BJ (cell line): ENCODE measurements at regions not wholly inside any gene's neighbourhood (a gene's known extent, or its start where the extent isn't known, plus 50 kb on each side); places are given as distances from the start of the nearest gene placed in this dataset.

Experiments used
- CTCF ChIA-PET: fragments of 350-600 bp; formaldehyde crosslinking; extraction: SDS; loops from one replicate; lab custom pipeline; 2021; ENCODE audit warnings: antibody characterized with exemption, inconsistent platforms; lab: Yijun Ruan, JAX
- POLR2A ChIA-PET: fragments of 300-600 bp; sonication (Branson Sonifier 250); formaldehyde crosslinking; extraction: SDS; loops from one replicate; lab custom pipeline; 2021; ENCODE audit warnings: antibody characterized with exemption; lab: Charles Lee
- DNase-seq: peaks from one replicate; pipeline ENCODE4 v3.0.0-alpha.2; 2011; ENCODE audit warnings: low read depth
- H3K27me3 ChIP-seq: 2 replicates; pipeline ENCODE4 v1.6.0; 2011; ENCODE audit warnings: low read length; ENCODE audit not compliant: control insufficient read depth, insufficient read depth
- H3K36me3 ChIP-seq: 2 replicates; pipeline ENCODE4 v1.5.1; 2011; ENCODE audit warnings: low read length; ENCODE audit not compliant: control insufficient read depth, insufficient read depth
- H3K4me3 ChIP-seq: 2 replicates; pipeline ENCODE4 v1.5.1; 2011; ENCODE audit warnings: low read depth, mild to moderate bottlenecking, control low read depth, low read length
- TF ChIP-seq, protein P1 (sequence below): IDR thresholded peaks from 2 replicates; pipeline ENCODE4 v1.5.1; 2011; ENCODE audit warnings: low read depth, mild to moderate bottlenecking, control low read depth, inconsistent platforms, low read length, moderate library complexity; ENCODE audit not compliant: insufficient read depth

DNA sequence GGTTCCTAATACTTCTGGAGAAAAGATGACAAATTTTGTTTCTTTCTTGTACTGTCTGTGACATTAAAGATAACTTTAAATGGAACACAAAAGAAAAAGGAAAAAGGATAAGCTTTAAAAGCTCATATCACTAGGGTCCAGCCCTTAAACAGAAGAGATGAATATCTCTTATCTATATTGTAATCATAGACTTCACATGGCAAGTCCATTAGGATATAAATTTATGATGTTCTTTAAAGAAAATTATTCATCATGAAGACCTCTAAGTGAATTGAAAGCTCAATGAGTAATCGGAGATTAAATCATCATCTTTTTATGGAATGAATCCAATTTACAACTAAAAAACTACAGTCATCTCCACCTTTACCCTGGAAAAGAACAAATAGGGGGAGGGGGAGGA lies 111.6 kb upstream of the SATB2 start:
- CTCF ChIA-PET = no interaction called here
- TF ChIP-seq, protein P1, sequence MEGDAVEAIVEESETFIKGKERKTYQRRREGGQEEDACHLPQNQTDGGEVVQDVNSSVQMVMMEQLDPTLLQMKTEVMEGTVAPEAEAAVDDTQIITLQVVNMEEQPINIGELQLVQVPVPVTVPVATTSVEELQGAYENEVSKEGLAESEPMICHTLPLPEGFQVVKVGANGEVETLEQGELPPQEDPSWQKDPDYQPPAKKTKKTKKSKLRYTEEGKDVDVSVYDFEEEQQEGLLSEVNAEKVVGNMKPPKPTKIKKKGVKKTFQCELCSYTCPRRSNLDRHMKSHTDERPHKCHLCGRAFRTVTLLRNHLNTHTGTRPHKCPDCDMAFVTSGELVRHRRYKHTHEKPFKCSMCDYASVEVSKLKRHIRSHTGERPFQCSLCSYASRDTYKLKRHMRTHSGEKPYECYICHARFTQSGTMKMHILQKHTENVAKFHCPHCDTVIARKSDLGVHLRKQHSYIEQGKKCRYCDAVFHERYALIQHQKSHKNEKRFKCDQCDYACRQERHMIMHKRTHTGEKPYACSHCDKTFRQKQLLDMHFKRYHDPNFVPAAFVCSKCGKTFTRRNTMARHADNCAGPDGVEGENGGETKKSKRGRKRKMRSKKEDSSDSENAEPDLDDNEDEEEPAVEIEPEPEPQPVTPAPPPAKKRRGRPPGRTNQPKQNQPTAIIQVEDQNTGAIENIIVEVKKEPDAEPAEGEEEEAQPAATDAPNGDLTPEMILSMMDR = no peak
- no peak overlapping the region for H3K4me3 ChIP-seq
- H3K27me3 ChIP-seq = no peaks in the 10 kb centered on the region
- no peak for DNase-seq
- POLR2A ChIA-PET = no interaction called here
- H3K36me3 ChIP-seq = no peaks in the 10 kb centered on the region

DNA sequence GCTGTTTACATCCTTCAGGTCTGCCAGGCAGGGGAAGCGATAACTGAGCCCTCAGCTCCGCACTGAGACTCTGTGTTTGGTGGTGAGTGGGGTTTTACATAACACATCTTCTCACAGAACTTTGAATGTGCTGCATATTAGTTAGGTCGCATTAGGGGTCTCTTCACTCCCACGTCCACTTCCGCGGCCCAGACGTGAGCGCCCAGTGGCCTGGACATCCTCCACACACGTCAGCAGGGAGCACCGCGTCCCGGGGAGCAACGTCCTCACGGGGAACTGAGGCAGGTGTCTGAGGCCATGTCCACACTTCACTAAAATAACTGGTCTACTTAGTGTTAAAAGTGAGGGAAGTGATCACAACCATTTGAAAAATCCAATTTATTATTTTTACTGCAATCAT lies 100.4 kb upstream of the SATB2 start:
- ChIA-PET POLR2A (no interaction called here), CTCF (no interaction called here)
- no peak overlapping the region for H3K4me3 ChIP-seq
- TF ChIP-seq, protein P1 = no peak
- H3K36me3 ChIP-seq = no peaks in the 10 kb centered on the region
- DNase-seq = no peak
- no peaks in the 10 kb centered on the region for H3K27me3 ChIP-seq

DNA sequence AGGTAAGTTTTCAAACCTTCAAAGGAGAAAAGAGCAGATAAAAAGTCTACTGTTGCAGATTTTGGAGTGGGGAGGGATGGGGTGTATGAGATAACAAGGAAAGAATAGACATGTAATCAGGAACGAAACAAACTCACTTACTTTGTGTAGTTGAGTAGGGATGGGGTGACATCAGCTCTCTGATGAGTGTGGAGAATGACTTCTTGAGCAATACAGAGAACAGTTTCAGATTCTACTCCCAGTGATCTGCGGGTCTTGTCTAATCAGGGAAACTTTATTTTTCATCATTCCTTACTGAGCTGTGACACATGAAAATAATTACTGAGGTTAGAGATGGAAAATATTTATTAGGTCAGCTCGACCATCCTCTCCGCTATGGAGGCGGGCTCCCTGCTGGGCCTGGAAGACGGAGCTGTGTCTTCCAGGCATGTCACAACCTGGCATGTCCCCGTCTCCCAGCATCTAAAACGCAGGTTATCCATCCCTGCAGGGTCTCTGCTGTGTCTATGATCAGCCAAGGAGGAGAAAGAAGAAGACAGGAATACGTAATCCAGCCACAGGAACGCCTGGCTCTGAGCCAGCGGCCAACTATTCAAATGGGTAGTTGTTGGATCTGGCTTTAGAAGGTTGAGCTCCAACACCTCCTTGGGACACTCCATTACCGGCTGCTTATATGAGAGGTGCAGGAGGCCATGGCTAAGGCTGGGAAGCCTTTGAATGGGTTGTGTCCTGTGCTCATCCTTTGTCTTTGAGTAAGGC lies 99.0 kb upstream of the SATB2 start:
- DNase-seq = no peak
- H3K27me3 ChIP-seq = no peaks in the 10 kb centered on the region
- ChIA-PET POLR2A (no interaction called here), CTCF (no interaction called here)
- H3K36me3 ChIP-seq = no peaks in the 10 kb centered on the region
- TF ChIP-seq, protein P1 = no peak
- no peak overlapping the region for H3K4me3 ChIP-seq

DNA sequence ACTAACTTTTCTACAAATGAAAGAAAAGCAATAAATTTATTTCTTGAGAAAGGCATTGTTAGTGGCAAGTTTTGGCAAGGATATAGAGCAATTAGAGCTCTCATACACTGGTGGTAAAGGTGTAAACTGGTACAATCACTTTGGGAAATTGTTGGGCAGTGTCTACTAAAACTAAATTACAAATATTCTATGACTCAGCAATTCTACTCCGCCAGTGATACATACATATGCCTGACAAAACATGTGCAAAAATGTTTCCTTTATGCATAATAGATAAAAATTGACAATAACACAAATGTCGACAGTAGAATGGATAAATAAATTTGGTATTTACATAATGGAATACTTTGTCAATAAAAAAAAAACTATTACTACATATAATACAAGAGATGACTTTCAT lies 96.3 kb upstream of the SATB2 start:
- DNase-seq = no peak
- H3K36me3 ChIP-seq = no peaks in the 10 kb centered on the region
- TF ChIP-seq, protein P1 = no peak
- CTCF ChIA-PET = no interaction called here
- no peak overlapping the region for H3K4me3 ChIP-seq
- POLR2A ChIA-PET = no interaction called here
- no peaks in the 10 kb centered on the region for H3K27me3 ChIP-seq

DNA sequence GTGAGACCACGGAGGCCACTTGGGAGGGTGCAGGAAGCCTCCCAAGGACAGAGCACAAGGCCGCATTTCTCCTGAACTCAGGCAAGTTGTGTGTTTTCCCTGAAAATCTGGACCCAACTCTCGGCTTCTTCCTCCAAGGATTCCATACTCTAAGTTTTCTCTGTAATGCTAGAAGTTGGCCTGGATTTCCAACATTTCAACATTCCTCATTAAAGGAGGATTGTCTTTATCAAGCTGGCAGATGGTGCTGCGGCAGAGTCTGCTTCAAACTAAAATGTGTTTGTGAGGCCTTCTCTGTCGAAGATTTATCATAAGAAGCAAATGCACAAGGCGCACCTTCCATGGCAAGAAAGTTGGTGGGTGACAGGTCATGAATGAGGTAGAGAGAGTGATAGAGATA lies 94.4 kb upstream of the SATB2 start:
- POLR2A ChIA-PET = no interaction called here
- TF ChIP-seq, protein P1 = no peak
- no peaks in the 10 kb centered on the region for H3K36me3 ChIP-seq

More for the DNA sequence above, 94.4 kb upstream of the SATB2 start:
- no peak for DNase-seq
- Histone ChIP-seq H3K27me3 (no peaks in the 10 kb centered on the region), H3K4me3 (no peak overlapping the region)
- CTCF ChIA-PET = no interaction called here
